ENCODE measurements at regions not wholly inside any gene's neighbourhood (a gene's known extent, or its start where the extent isn't known, plus 50 kb on each side); places are given as distances from the start of the nearest gene placed in this dataset.

DNA sequence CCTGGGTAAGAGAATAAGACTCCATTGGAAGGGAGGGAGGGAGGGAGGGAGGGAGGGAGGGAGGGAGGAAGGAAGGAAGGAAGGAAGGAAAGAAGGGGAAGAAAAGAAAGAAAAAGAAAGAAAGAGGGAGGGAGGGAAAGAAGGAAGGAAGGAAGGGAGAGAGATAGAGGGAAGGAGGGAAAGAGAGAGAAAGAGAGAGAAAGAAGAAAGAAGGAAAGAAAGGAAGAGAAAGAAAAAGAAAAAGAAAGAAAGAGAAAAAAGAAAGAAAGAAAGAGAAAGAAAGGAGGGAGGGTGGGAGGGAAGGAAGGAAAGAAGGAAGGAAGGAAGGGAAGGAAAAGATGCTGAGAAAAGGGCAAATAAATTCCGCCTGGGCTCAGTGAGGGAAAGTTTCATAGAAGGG is 74.7 kb upstream of the IFNAR2 start:
- no peak overlapping the region for H3K27ac ChIP-seq
- H3K27me3 ChIP-seq, result peaks cover 6% of the 10 kb centered on the region
- TF ChIP-seq, protein P1, sequence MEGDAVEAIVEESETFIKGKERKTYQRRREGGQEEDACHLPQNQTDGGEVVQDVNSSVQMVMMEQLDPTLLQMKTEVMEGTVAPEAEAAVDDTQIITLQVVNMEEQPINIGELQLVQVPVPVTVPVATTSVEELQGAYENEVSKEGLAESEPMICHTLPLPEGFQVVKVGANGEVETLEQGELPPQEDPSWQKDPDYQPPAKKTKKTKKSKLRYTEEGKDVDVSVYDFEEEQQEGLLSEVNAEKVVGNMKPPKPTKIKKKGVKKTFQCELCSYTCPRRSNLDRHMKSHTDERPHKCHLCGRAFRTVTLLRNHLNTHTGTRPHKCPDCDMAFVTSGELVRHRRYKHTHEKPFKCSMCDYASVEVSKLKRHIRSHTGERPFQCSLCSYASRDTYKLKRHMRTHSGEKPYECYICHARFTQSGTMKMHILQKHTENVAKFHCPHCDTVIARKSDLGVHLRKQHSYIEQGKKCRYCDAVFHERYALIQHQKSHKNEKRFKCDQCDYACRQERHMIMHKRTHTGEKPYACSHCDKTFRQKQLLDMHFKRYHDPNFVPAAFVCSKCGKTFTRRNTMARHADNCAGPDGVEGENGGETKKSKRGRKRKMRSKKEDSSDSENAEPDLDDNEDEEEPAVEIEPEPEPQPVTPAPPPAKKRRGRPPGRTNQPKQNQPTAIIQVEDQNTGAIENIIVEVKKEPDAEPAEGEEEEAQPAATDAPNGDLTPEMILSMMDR (IDR thresholded peaks at IDR 0.05), result no peak
- TF ChIP-seq POLR2A (IDR thresholded peaks at IDR 0.05), result no peak
- DNase-seq, result no peak
- no peaks in the 10 kb centered on the region for H3K4me1 ChIP-seq (replicated peaks in 1 of 2)
- intact Hi-C loops (cut with DNase I), result no loop called here
- 58 to 79% (median 68%) methylated on average over 1 of the region's 1 CpG for WGBS, 4 donors
- H3K36me3 ChIP-seq (replicated peaks in 1 of 2), result no peaks in the 10 kb centered on the region
- no peak overlapping the region for H3K4me3 ChIP-seq
- H3K9me3 ChIP-seq (replicated peaks in 1 of 3), result no peaks in the 10 kb centered on the region

DNA sequence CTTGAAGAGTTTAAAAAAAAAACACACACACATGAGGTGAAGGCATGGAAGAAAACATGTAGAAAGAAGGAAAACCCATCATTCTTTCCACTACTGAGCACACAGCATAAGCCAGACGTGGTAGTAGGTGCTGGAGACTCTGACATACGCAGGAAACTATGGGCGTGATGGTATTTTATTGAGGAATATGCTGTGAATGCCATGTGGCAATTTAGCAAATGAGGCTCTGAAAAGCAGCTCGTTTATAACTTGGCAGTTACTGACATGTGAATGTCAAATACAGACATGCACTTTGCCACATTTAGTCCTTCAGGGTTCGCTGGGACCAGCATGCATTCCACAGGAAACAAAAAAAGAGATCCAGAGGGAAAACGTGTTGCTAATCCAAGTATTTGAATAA is 74.3 kb upstream of the IFNAR2 start:
- Histone ChIP-seq H3K36me3 (replicated peaks in 1 of 2) (no peaks in the 10 kb centered on the region), H3K4me1 (replicated peaks in 1 of 2) (no peaks in the 10 kb centered on the region), H3K27me3 (peaks cover 6% of the 10 kb centered on the region), H3K27ac (no peak overlapping the region), H3K4me3 (no peak overlapping the region), H3K9me3 (replicated peaks in 1 of 3) (no peaks in the 10 kb centered on the region)
- intact Hi-C loops (cut with DNase I), result no loop called here
- DNase-seq, result no peak
- WGBS, 4 donors, result 38 to 47% (median 43%) methylated on average over 6 of the region's 6 CpGs
- TF ChIP-seq POLR2A (IDR thresholded peaks at IDR 0.05), result no peak
- TF ChIP-seq, protein P1 (IDR thresholded peaks at IDR 0.05), result no peak

DNA sequence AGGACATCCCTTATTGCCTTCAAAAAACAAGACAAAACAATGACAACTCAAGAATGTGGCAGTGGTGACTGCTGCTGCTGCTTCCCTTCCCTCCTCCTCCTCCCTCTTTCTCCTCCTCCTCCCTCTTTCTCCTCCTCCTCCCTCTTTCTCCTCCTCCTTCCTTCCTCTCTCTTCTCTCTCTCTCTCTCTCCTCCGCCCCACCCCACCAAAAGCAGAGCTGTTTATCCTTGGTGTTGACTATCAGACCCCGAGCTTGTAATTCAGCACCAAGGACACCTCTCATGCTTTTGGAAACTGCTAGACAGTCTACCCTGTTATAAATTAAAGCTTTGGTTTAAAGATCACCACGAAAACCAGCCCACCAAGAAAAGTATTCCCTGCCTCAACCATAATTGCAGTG is 72.4 kb upstream of the IFNAR2 start:
- 3 to 10% (median 5%) methylated on average over 3 of the region's 3 CpGs for WGBS, 4 donors
- intact Hi-C loops (cut with DNase I), result no loop called here
- no peaks in the 10 kb centered on the region for H3K36me3 ChIP-seq (replicated peaks in 1 of 2)
- H3K9me3 ChIP-seq (replicated peaks in 1 of 3), result no peaks in the 10 kb centered on the region
- no peak overlapping the region for H3K4me3 ChIP-seq
- peaks cover 6% of the 10 kb centered on the region for H3K27me3 ChIP-seq
- H3K4me1 ChIP-seq (replicated peaks in 1 of 2), result no peaks in the 10 kb centered on the region
- TF ChIP-seq, protein P1 (IDR thresholded peaks at IDR 0.05), result no peak
- TF ChIP-seq POLR2A (IDR thresholded peaks at IDR 0.05), result no peak
- DNase-seq, result no peak
- no peak overlapping the region for H3K27ac ChIP-seq

GRCh38 chr21:33158654-33159053 is 71.1 kb upstream of the IFNAR2 start:
- no peak overlapping the region for H3K4me3 ChIP-seq
- TF ChIP-seq POLR2A (IDR thresholded peaks at IDR 0.05), result no peak
- TF ChIP-seq, protein P1 (IDR thresholded peaks at IDR 0.05), result no peak
- H3K36me3 ChIP-seq (replicated peaks in 1 of 2), result no peaks in the 10 kb centered on the region
- no peaks in the 10 kb centered on the region for H3K9me3 ChIP-seq (replicated peaks in 1 of 3)
- intact Hi-C loops (cut with DNase I), result no loop called here
- no peak overlapping the region for H3K27ac ChIP-seq
- peaks cover 6% of the 10 kb centered on the region for H3K27me3 ChIP-seq
- no peak for DNase-seq
- 64 to 89% (median 80%) methylated on average over 1 of the region's 1 CpG for WGBS, 4 donors
- no peaks in the 10 kb centered on the region for H3K4me1 ChIP-seq (replicated peaks in 1 of 2)
